ENCODE measurements at regions not wholly inside any gene's neighbourhood (a gene's known extent, or its start where the extent isn't known, plus 50 kb on each side); places are given as distances from the start of the nearest gene placed in this dataset.
"Not testable (repeated sequence)": the region's sequence is repeated elsewhere in the genome, so short reads cannot be mapped to it uniquely, and the experiment has no call there.

- not testable (repeated sequence) for H3K18ac ChIP-seq (ENCODE audit: low read length); H4K8ac ChIP-seq (ENCODE audit: low read depth, low read length); H2BK15ac ChIP-seq (ENCODE audit: low read length); H2AFZ ChIP-seq (ENCODE audit: low read length); H3K9ac ChIP-seq (ENCODE audit: low read depth, low read length, poor library complexity); H3K36me3 ChIP-seq (replicated peaks in 1 of 2; ENCODE audit: control insufficient read depth in 2 of 2, insufficient read depth in 2 of 2, low read length in 2 of 2); H3K14ac ChIP-seq (ENCODE audit: low read length); H3K79me1 ChIP-seq (ENCODE audit: low read depth, low read length); H3K23ac ChIP-seq (ENCODE audit: low read depth, low read length, poor library complexity); DNase-seq (ENCODE audit: low spot score); H2AK5ac ChIP-seq (ENCODE audit: low read depth, low read length); H3K9me3 ChIP-seq (replicated peaks in 1 of 2; ENCODE audit: control insufficient read depth in 2 of 2, insufficient read depth in 1 of 2, low read depth in 1 of 2, low read length in 2 of 2); H3K27ac ChIP-seq (replicated peaks; ENCODE audit: low read length); H3K4me1 ChIP-seq (ENCODE audit: control insufficient read depth in 2 of 2, insufficient read depth in 1 of 2, low read depth in 1 of 2, low read length in 2 of 2); H3K4me3 ChIP-seq (ENCODE audit: low read length in 2 of 2); H2BK120ac ChIP-seq (ENCODE audit: low read depth, low read length); H3K4ac ChIP-seq (ENCODE audit: low read length); H4K91ac ChIP-seq (ENCODE audit: low read depth, low read length, poor library complexity); H3K27me3 ChIP-seq (ENCODE audit: control insufficient read depth in 3 of 3, insufficient read depth in 3 of 3, low read depth in 1 of 3, low read length in 3 of 3); H2BK5ac ChIP-seq (ENCODE audit: low read length); H3K4me2 ChIP-seq (ENCODE audit: insufficient read depth, low read length, poor library complexity, severe bottlenecking); H2BK12ac ChIP-seq (ENCODE audit: low read length)
- WGBS, 2 donors (ENCODE audit: extremely low coverage in 2 of 2, insufficient read length in 2 of 2, insufficient replicate concordance in 1 of 2), result no CpG with 5 or more reads among the region's 4 CpGs
Observed at GRCh38 chr7:3182055-3182454, 119.0 kb upstream of the SDK1 start.

- no peak overlapping the region for H2BK12ac ChIP-seq (ENCODE audit: low read length)
- no peak overlapping the region for H3K9ac ChIP-seq (ENCODE audit: low read depth, low read length, poor library complexity)
- H2BK15ac ChIP-seq (ENCODE audit: low read length), result no peak overlapping the region
- no peak overlapping the region for H2AFZ ChIP-seq (ENCODE audit: low read length)
- DNase-seq (ENCODE audit: low spot score), result no peak
- H3K18ac ChIP-seq (ENCODE audit: low read length), result no peak overlapping the region
- no peak overlapping the region for H3K27ac ChIP-seq (replicated peaks; ENCODE audit: low read length)
- H3K36me3 ChIP-seq (replicated peaks in 1 of 2; ENCODE audit: control insufficient read depth in 2 of 2, insufficient read depth in 2 of 2, low read length in 2 of 2), result no peaks in the 10 kb centered on the region
- no peaks in the 10 kb centered on the region for H3K27me3 ChIP-seq (ENCODE audit: control insufficient read depth in 3 of 3, insufficient read depth in 3 of 3, low read depth in 1 of 3, low read length in 3 of 3)
- H3K9me3 ChIP-seq (replicated peaks in 1 of 2; ENCODE audit: control insufficient read depth in 2 of 2, insufficient read depth in 1 of 2, low read depth in 1 of 2, low read length in 2 of 2), result peaks cover 0 to 4% of the 10 kb centered on the region in 2 donors
- no peak overlapping the region for H4K91ac ChIP-seq (ENCODE audit: low read depth, low read length, poor library complexity)
- H3K4me3 ChIP-seq (ENCODE audit: low read length in 2 of 2), result no peak overlapping the region
- H3K4me2 ChIP-seq (ENCODE audit: insufficient read depth, low read length, poor library complexity, severe bottlenecking), result no peak overlapping the region
- WGBS, 2 donors (ENCODE audit: extremely low coverage in 2 of 2, insufficient read length in 2 of 2, insufficient replicate concordance in 1 of 2), result no CpG with 5 or more reads among the region's 18 CpGs
- no peaks in the 10 kb centered on the region for H3K79me1 ChIP-seq (ENCODE audit: low read depth, low read length)
- no peak overlapping the region for H3K23ac ChIP-seq (ENCODE audit: low read depth, low read length, poor library complexity)
- no peak overlapping the region for H3K14ac ChIP-seq (ENCODE audit: low read length)
- H2AK5ac ChIP-seq (ENCODE audit: low read depth, low read length), result no peak overlapping the region
- H3K4ac ChIP-seq (ENCODE audit: low read length), result no peak overlapping the region
- H2BK5ac ChIP-seq (ENCODE audit: low read length), result no peak overlapping the region
- H3K4me1 ChIP-seq (ENCODE audit: control insufficient read depth in 2 of 2, insufficient read depth in 1 of 2, low read depth in 1 of 2, low read length in 2 of 2), result peaks cover 4 to 14% of the 10 kb centered on the region in 2 donors
- H2BK120ac ChIP-seq (ENCODE audit: low read depth, low read length), result no peak overlapping the region
- no peak overlapping the region for H4K8ac ChIP-seq (ENCODE audit: low read depth, low read length)
Observed at GRCh38 chr7:3187444-3188040, 113.5 kb upstream of the SDK1 start.

- H4K91ac ChIP-seq (ENCODE audit: low read depth, low read length, poor library complexity), result no peak overlapping the region
- H3K23ac ChIP-seq (ENCODE audit: low read depth, low read length, poor library complexity), result no peak overlapping the region
- DNase-seq (ENCODE audit: low spot score), result no peak
- no peak overlapping the region for H3K4me3 ChIP-seq (ENCODE audit: low read length in 2 of 2)
- H3K9ac ChIP-seq (ENCODE audit: low read depth, low read length, poor library complexity), result no peak overlapping the region
- no peak overlapping the region for H3K4ac ChIP-seq (ENCODE audit: low read length)
- H2BK120ac ChIP-seq (ENCODE audit: low read depth, low read length), result no peak overlapping the region
- H3K9me3 ChIP-seq (replicated peaks in 1 of 2; ENCODE audit: control insufficient read depth in 2 of 2, insufficient read depth in 1 of 2, low read depth in 1 of 2, low read length in 2 of 2), result peaks cover 0 to 3% of the 10 kb centered on the region in 2 donors
- H2BK5ac ChIP-seq (ENCODE audit: low read length), result no peak overlapping the region
- H3K36me3 ChIP-seq (replicated peaks in 1 of 2; ENCODE audit: control insufficient read depth in 2 of 2, insufficient read depth in 2 of 2, low read length in 2 of 2), result no peaks in the 10 kb centered on the region
- H2BK15ac ChIP-seq (ENCODE audit: low read length), result no peak overlapping the region
- no peak overlapping the region for H3K4me2 ChIP-seq (ENCODE audit: insufficient read depth, low read length, poor library complexity, severe bottlenecking)
- WGBS, 2 donors (ENCODE audit: extremely low coverage in 2 of 2, insufficient read length in 2 of 2, insufficient replicate concordance in 1 of 2), result no CpG with 5 or more reads among the region's 9 CpGs
- H3K4me1 ChIP-seq (ENCODE audit: control insufficient read depth in 2 of 2, insufficient read depth in 1 of 2, low read depth in 1 of 2, low read length in 2 of 2), result peaks cover 4 to 28% of the 10 kb centered on the region in 2 donors
- H2AK5ac ChIP-seq (ENCODE audit: low read depth, low read length), result no peak overlapping the region
- no peaks in the 10 kb centered on the region for H3K79me1 ChIP-seq (ENCODE audit: low read depth, low read length)
- no peaks in the 10 kb centered on the region for H3K27me3 ChIP-seq (ENCODE audit: control insufficient read depth in 3 of 3, insufficient read depth in 3 of 3, low read depth in 1 of 3, low read length in 3 of 3)
- no peak overlapping the region for H3K18ac ChIP-seq (ENCODE audit: low read length)
- no peak overlapping the region for H3K14ac ChIP-seq (ENCODE audit: low read length)
- H4K8ac ChIP-seq (ENCODE audit: low read depth, low read length), result no peak overlapping the region
- H2BK12ac ChIP-seq (ENCODE audit: low read length), result no peak overlapping the region
- no peak overlapping the region for H3K27ac ChIP-seq (replicated peaks; ENCODE audit: low read length)
- H2AFZ ChIP-seq (ENCODE audit: low read length), result peak overlapping the region; percentile 32
Observed at GRCh38 chr7:3188946-3189345, 112.1 kb upstream of the SDK1 start.

- Histone ChIP-seq H3K4me3 (ENCODE audit: low read length in 2 of 2) (no peak overlapping the region), H2BK5ac (ENCODE audit: low read length) (no peak overlapping the region), H2BK120ac (ENCODE audit: low read depth, low read length) (no peak overlapping the region), H3K9ac (ENCODE audit: low read depth, low read length, poor library complexity) (no peak overlapping the region), H3K9me3 (replicated peaks in 1 of 2; ENCODE audit: control insufficient read depth in 2 of 2, insufficient read depth in 1 of 2, low read depth in 1 of 2, low read length in 2 of 2) (peaks cover 0 to 8% of the 10 kb centered on the region in 2 donors), H2AK5ac (ENCODE audit: low read depth, low read length) (no peak overlapping the region), H3K27me3 (ENCODE audit: control insufficient read depth in 3 of 3, insufficient read depth in 3 of 3, low read depth in 1 of 3, low read length in 3 of 3) (no peaks in the 10 kb centered on the region), H3K79me1 (ENCODE audit: low read depth, low read length) (no peaks in the 10 kb centered on the region), H2BK15ac (ENCODE audit: low read length) (no peak overlapping the region), H3K27ac (replicated peaks; ENCODE audit: low read length) (no peak overlapping the region), H3K23ac (ENCODE audit: low read depth, low read length, poor library complexity) (no peak overlapping the region), H2BK12ac (ENCODE audit: low read length) (no peak overlapping the region), H3K18ac (ENCODE audit: low read length) (no peak overlapping the region), H3K4me1 (ENCODE audit: control insufficient read depth in 2 of 2, insufficient read depth in 1 of 2, low read depth in 1 of 2, low read length in 2 of 2) (peaks cover 2 to 42% of the 10 kb centered on the region in 2 donors), H3K4me2 (ENCODE audit: insufficient read depth, low read length, poor library complexity, severe bottlenecking) (no peak overlapping the region), H3K4ac (ENCODE audit: low read length) (no peak overlapping the region), H3K36me3 (replicated peaks in 1 of 2; ENCODE audit: control insufficient read depth in 2 of 2, insufficient read depth in 2 of 2, low read length in 2 of 2) (no peaks in the 10 kb centered on the region), H3K14ac (ENCODE audit: low read length) (no peak overlapping the region), H4K91ac (ENCODE audit: low read depth, low read length, poor library complexity) (no peak overlapping the region), H2AFZ (ENCODE audit: low read length) (no peak overlapping the region), H4K8ac (ENCODE audit: low read depth, low read length) (no peak overlapping the region)
- WGBS, 2 donors (ENCODE audit: extremely low coverage in 2 of 2, insufficient read length in 2 of 2, insufficient replicate concordance in 1 of 2), result no CpG with 5 or more reads among the region's 4 CpGs
- no peak for DNase-seq (ENCODE audit: low spot score)
Observed at GRCh38 chr7:3191548-3191947, 109.5 kb upstream of the SDK1 start.
